ENCODE measurements at regions not wholly inside any gene's neighbourhood (a gene's known extent, or its start where the extent isn't known, plus 50 kb on each side); places are given as distances from the start of the nearest gene placed in this dataset.

DNA sequence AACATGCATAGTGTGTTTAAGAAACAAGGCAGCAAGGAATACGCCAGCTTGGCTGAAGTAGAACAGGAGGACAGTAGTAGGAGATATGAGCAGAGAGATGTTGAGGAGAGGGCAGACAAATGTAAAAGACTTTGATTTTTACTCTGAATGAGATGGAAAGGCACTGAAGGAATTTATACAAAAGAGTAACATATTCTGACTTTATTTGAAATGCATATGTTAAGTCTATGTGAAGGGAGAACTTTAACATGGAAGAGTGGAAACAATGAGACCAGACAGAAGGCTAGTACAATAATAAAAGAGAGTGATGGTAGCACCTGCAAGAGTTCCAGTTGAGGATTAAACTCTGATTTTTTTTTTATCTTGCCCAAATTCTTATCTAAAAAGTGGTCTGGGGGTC, 176.2 kb upstream of the CENPE start:
- no peak overlapping the region for H3K9ac ChIP-seq (ENCODE audit: control insufficient read depth, extremely low read depth, insufficient read depth, low read length)
- H3K9me3 ChIP-seq (ENCODE audit: control insufficient read depth, low read depth, low read length): no peaks in the 10 kb centered on the region
- DNase-seq (ENCODE audit: low read depth, low spot score): no peak
- TF ChIP-seq EZH2 (IDR thresholded peaks at IDR 0.05; ENCODE audit: low read length) (no peak), CTCF (optimal IDR thresholded peaks at IDR 0.05 in 1 of 3, IDR thresholded peaks at IDR 0.05 in 1 of 3, conservative IDR thresholded peaks at IDR 0.05 in 1 of 3; ENCODE audit: extremely low read depth in 1 of 3, insufficient read depth in 2 of 3, low read length in 3 of 3) (no peak)
- H3K4me1 ChIP-seq (ENCODE audit: control insufficient read depth, extremely low read depth, insufficient read depth, low read length): no peaks in the 10 kb centered on the region
- H3K9me1 ChIP-seq (ENCODE audit: control insufficient read depth, extremely low read depth, insufficient read depth, low read length): no peaks in the 10 kb centered on the region
- no peak overlapping the region for H3K4me2 ChIP-seq (ENCODE audit: control insufficient read depth, extremely low read depth, insufficient read depth, low read depth, low read length)
- no peaks in the 10 kb centered on the region for H3K27me3 ChIP-seq (ENCODE audit: control insufficient read depth, extremely low read depth, insufficient read depth, low read length)
- no peak overlapping the region for H2AFZ ChIP-seq (ENCODE audit: control insufficient read depth, low read length)
- FAIRE-seq: no peak
- no peaks in the 10 kb centered on the region for H3K79me2 ChIP-seq (ENCODE audit: control insufficient read depth, insufficient read depth, low read length)
- dilution Hi-C loops (cut with MboI; ENCODE audit: extremely low pct_ligation_motif_present, low sequenced_read_pairs): no loop called here
- H3K4me3 ChIP-seq (ENCODE audit: control insufficient read depth in 2 of 3, extremely low read depth in 1 of 3, insufficient read depth in 2 of 3, low read depth in 1 of 3, low read length in 3 of 3): no peak overlapping the region
- H3K27ac ChIP-seq (ENCODE audit: control insufficient read depth, insufficient read depth, low read length): no peak overlapping the region
- no peaks in the 10 kb centered on the region for H4K20me1 ChIP-seq (ENCODE audit: control insufficient read depth, extremely low read depth, insufficient read depth, low read length)
- H3K36me3 ChIP-seq (ENCODE audit: control insufficient read depth in 2 of 2, extremely low read depth in 1 of 2, insufficient read depth in 2 of 2, low read length in 2 of 2): no peaks in the 10 kb centered on the region

- no peaks in the 10 kb centered on the region for H3K9me1 ChIP-seq (ENCODE audit: control insufficient read depth, extremely low read depth, insufficient read depth, low read length)
- H3K4me1 ChIP-seq (ENCODE audit: control insufficient read depth, extremely low read depth, insufficient read depth, low read length): no peaks in the 10 kb centered on the region
- no peaks in the 10 kb centered on the region for H4K20me1 ChIP-seq (ENCODE audit: control insufficient read depth, extremely low read depth, insufficient read depth, low read length)
- no peak overlapping the region for H3K9ac ChIP-seq (ENCODE audit: control insufficient read depth, extremely low read depth, insufficient read depth, low read length)
- no peaks in the 10 kb centered on the region for H3K36me3 ChIP-seq (ENCODE audit: control insufficient read depth in 2 of 2, extremely low read depth in 1 of 2, insufficient read depth in 2 of 2, low read length in 2 of 2)
- H3K9me3 ChIP-seq (ENCODE audit: control insufficient read depth, low read depth, low read length): no peaks in the 10 kb centered on the region
- DNase-seq (ENCODE audit: low read depth, low spot score) (no peak), FAIRE-seq (no peak)
- no peak overlapping the region for H2AFZ ChIP-seq (ENCODE audit: control insufficient read depth, low read length)
- no peak overlapping the region for H3K4me3 ChIP-seq (ENCODE audit: control insufficient read depth in 2 of 3, extremely low read depth in 1 of 3, insufficient read depth in 2 of 3, low read depth in 1 of 3, low read length in 3 of 3)
- no peaks in the 10 kb centered on the region for H3K27me3 ChIP-seq (ENCODE audit: control insufficient read depth, extremely low read depth, insufficient read depth, low read length)
- dilution Hi-C loops (cut with MboI; ENCODE audit: extremely low pct_ligation_motif_present, low sequenced_read_pairs): no loop called here
- no peaks in the 10 kb centered on the region for H3K79me2 ChIP-seq (ENCODE audit: control insufficient read depth, insufficient read depth, low read length)
- no peak overlapping the region for H3K4me2 ChIP-seq (ENCODE audit: control insufficient read depth, extremely low read depth, insufficient read depth, low read depth, low read length)
- H3K27ac ChIP-seq (ENCODE audit: control insufficient read depth, insufficient read depth, low read length): no peak overlapping the region
- TF ChIP-seq CTCF (optimal IDR thresholded peaks at IDR 0.05 in 1 of 3, IDR thresholded peaks at IDR 0.05 in 1 of 3, conservative IDR thresholded peaks at IDR 0.05 in 1 of 3; ENCODE audit: extremely low read depth in 1 of 3, insufficient read depth in 2 of 3, low read length in 3 of 3) (no peak), EZH2 (IDR thresholded peaks at IDR 0.05; ENCODE audit: low read length) (no peak)
Measured at GRCh38 chr4:103372002-103372558, 173.9 kb upstream of the CENPE start.
